ENCODE measurements at regions not wholly inside any gene's neighbourhood (a gene's known extent, or its start where the extent isn't known, plus 50 kb on each side); places are given as distances from the start of the nearest gene placed in this dataset.

DNA sequence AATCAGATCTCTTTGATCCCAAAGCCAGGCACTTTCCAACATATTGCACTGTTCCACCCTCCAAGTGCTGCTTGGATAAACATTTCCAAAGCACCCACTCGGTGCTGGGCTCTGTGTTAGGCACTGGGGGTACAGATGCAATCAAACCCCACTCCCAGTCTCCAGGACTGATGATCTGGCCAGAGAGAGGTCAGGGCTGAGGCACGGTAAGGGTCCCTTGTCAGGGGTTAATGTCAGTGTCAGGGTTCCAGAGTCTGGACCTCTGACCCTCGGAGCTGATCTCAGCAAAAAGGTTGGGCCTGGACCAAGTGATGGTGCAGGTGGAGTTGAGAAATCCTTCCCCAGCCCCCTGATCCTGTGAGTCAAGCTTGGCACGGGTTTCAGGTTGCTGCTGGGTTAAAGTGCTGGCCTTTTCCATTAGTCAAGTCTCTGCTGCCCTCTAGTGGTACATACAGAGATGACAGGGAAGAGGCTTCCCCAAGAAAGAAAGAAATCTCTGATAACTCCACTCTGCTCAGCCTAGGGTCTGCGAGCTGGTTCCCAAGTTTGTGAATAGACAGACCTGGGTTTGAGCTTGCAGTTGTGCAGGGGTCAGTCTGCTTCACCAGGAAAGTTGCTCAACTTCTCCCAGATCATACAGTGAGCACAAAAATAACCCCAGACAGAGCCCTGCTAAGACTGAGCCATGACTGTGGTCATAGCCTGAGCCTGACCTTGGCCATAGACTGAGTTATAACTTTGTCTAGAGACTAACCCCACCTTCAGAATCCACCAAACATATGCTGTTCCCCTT is 74.6 kb downstream of the DMRTA2 start (continued):
- TF ChIP-seq, protein P1, sequence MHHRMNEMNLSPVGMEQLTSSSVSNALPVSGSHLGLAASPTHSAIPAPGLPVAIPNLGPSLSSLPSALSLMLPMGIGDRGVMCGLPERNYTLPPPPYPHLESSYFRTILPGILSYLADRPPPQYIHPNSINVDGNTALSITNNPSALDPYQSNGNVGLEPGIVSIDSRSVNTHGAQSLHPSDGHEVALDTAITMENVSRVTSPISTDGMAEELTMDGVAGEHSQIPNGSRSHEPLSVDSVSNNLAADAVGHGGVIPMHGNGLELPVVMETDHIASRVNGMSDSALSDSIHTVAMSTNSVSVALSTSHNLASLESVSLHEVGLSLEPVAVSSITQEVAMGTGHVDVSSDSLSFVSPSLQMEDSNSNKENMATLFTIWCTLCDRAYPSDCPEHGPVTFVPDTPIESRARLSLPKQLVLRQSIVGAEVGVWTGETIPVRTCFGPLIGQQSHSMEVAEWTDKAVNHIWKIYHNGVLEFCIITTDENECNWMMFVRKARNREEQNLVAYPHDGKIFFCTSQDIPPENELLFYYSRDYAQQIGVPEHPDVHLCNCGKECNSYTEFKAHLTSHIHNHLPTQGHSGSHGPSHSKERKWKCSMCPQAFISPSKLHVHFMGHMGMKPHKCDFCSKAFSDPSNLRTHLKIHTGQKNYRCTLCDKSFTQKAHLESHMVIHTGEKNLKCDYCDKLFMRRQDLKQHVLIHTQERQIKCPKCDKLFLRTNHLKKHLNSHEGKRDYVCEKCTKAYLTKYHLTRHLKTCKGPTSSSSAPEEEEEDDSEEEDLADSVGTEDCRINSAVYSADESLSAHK (CRISPR knock-in tag; IDR thresholded peaks at IDR 0.05; ENCODE audit: borderline replicate concordance), result no peak
- TF ChIP-seq ZNF572 (CRISPR knock-in tag; IDR thresholded peaks at IDR 0.05), result no peak
- peak; percentile 85 for TF ChIP-seq STAG1 (CRISPR knock-in tag; IDR thresholded peaks at IDR 0.05)
- no peak for TF ChIP-seq ZNF10 (CRISPR knock-in tag; IDR thresholded peaks at IDR 0.05; ENCODE audit: borderline replicate concordance, low read depth)
- TF ChIP-seq, protein P2, sequence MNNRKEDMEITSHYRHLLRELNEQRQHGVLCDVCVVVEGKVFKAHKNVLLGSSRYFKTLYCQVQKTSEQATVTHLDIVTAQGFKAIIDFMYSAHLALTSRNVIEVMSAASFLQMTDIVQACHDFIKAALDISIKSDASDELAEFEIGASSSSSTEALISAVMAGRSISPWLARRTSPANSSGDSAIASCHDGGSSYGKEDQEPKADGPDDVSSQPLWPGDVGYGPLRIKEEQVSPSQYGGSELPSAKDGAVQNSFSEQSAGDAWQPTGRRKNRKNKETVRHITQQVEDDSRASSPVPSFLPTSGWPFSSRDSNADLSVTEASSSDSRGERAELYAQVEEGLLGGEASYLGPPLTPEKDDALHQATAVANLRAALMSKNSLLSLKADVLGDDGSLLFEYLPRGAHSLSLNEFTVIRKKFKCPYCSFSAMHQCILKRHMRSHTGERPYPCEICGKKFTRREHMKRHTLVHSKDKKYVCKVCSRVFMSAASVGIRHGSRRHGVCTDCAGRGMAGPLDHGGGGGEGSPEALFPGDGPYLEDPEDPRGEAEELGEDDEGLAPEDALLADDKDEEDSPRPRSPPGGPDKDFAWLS (CRISPR knock-in tag; IDR thresholded peaks at IDR 0.05; ENCODE audit: borderline replicate concordance), result no peak
- TF ChIP-seq FOXC1 (CRISPR knock-in tag; IDR thresholded peaks at IDR 0.05; ENCODE audit: borderline replicate concordance), result no peak
- TF ChIP-seq, protein P3, sequence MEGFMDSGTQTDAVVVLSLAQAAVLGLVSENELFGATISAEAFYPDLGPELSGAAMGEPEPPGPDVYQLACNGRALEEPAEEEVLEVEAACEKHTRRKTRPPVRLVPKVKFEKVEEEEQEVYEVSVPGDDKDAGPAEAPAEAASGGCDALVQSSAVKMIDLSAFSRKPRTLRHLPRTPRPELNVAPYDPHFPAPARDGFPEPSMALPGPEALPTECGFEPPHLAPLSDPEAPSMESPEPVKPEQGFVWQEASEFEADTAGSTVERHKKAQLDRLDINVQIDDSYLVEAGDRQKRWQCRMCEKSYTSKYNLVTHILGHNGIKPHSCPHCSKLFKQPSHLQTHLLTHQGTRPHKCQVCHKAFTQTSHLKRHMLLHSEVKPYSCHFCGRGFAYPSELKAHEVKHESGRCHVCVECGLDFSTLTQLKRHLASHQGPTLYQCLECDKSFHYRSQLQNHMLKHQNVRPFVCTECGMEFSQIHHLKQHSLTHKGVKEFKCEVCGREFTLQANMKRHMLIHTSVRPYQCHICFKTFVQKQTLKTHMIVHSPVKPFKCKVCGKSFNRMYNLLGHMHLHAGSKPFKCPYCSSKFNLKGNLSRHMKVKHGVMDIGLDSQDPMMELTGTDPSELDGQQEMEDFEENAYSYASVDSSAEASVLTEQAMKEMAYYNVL (CRISPR knock-in tag; IDR thresholded peaks at IDR 0.05; ENCODE audit: borderline replicate concordance), result no peak
- TF ChIP-seq ZMYM4 (CRISPR knock-in tag; IDR thresholded peaks at IDR 0.05), result no peak
- TF ChIP-seq ZNF761 (CRISPR knock-in tag; conservative IDR thresholded peaks at IDR 0.05), result no peak
- TF ChIP-seq, protein P4, sequence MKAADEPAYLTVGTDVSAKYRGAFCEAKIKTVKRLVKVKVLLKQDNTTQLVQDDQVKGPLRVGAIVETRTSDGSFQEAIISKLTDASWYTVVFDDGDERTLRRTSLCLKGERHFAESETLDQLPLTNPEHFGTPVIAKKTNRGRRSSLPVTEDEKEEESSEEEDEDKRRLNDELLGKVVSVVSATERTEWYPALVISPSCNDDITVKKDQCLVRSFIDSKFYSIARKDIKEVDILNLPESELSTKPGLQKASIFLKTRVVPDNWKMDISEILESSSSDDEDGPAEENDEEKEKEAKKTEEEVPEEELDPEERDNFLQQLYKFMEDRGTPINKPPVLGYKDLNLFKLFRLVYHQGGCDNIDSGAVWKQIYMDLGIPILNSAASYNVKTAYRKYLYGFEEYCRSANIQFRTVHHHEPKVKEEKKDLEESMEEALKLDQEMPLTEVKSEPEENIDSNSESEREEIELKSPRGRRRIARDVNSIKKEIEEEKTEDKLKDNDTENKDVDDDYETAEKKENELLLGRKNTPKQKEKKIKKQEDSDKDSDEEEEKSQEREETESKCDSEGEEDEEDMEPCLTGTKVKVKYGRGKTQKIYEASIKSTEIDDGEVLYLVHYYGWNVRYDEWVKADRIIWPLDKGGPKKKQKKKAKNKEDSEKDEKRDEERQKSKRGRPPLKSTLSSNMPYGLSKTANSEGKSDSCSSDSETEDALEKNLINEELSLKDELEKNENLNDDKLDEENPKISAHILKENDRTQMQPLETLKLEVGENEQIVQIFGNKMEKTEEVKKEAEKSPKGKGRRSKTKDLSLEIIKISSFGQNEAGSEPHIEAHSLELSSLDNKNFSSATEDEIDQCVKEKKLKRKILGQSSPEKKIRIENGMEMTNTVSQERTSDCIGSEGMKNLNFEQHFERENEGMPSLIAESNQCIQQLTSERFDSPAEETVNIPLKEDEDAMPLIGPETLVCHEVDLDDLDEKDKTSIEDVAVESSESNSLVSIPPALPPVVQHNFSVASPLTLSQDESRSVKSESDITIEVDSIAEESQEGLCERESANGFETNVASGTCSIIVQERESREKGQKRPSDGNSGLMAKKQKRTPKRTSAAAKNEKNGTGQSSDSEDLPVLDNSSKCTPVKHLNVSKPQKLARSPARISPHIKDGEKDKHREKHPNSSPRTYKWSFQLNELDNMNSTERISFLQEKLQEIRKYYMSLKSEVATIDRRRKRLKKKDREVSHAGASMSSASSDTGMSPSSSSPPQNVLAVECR (CRISPR knock-in tag; IDR thresholded peaks at IDR 0.05; ENCODE audit: borderline replicate concordance), result no peak
- no peak for TF ChIP-seq HES4 (CRISPR knock-in tag; IDR thresholded peaks at IDR 0.05; ENCODE audit: borderline replicate concordance)
- no peak for TF ChIP-seq ZNF552 (CRISPR knock-in tag; IDR thresholded peaks at IDR 0.05; ENCODE audit: borderline replicate concordance)
- no peak for TF ChIP-seq FLYWCH1 (CRISPR knock-in tag; IDR thresholded peaks at IDR 0.05)
- no peak for TF ChIP-seq POLR2AphosphoS5 (IDR thresholded peaks at IDR 0.05; ENCODE audit: low read depth, low read length)
- no peak for TF ChIP-seq PCBP2 (optimal IDR thresholded peaks at IDR 0.05; ENCODE audit: low read depth, low read length, poor library complexity, severe bottlenecking)
- TF ChIP-seq ZSCAN21 (CRISPR knock-in tag; IDR thresholded peaks at IDR 0.05; ENCODE audit: borderline replicate concordance), result no peak
- TF ChIP-seq JUNB (CRISPR knock-in tag; IDR thresholded peaks at IDR 0.05; ENCODE audit: borderline replicate concordance), result no peak
